ENCODE measurements at regions not wholly inside any gene's neighbourhood (a gene's known extent, or its start where the extent isn't known, plus 50 kb on each side); places are given as distances from the start of the nearest gene placed in this dataset.

DNA sequence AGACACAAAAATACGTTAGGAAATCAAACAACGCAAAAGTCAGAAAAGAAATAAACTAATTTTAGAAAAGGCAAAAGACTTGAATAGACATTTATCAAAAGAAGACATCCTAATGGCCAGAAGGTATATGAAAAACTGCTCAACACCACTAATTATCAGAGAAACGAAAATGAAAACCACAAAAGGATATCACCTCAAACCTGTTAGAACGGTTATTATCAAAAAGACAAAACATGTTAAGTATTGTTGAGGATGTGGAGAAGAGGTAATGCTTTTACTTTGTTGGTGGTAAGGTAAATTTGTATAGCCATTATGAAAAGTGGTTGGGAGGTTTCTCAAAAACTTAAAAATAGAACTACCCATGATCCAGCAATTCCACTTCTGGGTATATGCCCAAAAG lies 230.0 kb upstream of the RGMB start:
- TF ChIP-seq, protein P1, sequence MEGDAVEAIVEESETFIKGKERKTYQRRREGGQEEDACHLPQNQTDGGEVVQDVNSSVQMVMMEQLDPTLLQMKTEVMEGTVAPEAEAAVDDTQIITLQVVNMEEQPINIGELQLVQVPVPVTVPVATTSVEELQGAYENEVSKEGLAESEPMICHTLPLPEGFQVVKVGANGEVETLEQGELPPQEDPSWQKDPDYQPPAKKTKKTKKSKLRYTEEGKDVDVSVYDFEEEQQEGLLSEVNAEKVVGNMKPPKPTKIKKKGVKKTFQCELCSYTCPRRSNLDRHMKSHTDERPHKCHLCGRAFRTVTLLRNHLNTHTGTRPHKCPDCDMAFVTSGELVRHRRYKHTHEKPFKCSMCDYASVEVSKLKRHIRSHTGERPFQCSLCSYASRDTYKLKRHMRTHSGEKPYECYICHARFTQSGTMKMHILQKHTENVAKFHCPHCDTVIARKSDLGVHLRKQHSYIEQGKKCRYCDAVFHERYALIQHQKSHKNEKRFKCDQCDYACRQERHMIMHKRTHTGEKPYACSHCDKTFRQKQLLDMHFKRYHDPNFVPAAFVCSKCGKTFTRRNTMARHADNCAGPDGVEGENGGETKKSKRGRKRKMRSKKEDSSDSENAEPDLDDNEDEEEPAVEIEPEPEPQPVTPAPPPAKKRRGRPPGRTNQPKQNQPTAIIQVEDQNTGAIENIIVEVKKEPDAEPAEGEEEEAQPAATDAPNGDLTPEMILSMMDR (IDR thresholded peaks at IDR 0.05 in 4 of 5, conservative IDR thresholded peaks at IDR 0.05 in 1 of 5): no peak
- no peak for TF ChIP-seq POLR2A (IDR thresholded peaks at IDR 0.05)

All from gastrocnemius medialis (tissue), 4 donors.